Caco-2 (cell line): ENCODE measurements at regions not wholly inside any gene's neighbourhood (a gene's known extent, or its start where the extent isn't known, plus 50 kb on each side); places are given as distances from the start of the nearest gene placed in this dataset.

ENCODE experiments used
- BruUV-seq: library from RNA; stranded (reverse); fragments of 400-500 nt; replicated peaks from 2 replicates; lab custom pipeline; 2021; lab: Mats Ljungman, UMichigan
- CTCF ChIA-PET: fragments of 300-600 bp; sonication (Branson Sonifier 250); formaldehyde crosslinking; loops from one replicate; lab custom pipeline; 2022; ENCODE audit warnings: antibody characterized with exemption; lab: Charles Lee
- POLR2A ChIA-PET: fragments of 300-600 bp; sonication (Branson Sonifier 250); formaldehyde crosslinking; loops from one replicate; lab custom pipeline; 2022; ENCODE audit warnings: antibody characterized with exemption; lab: Charles Lee
- DNase-seq, 2 experiments: peaks; one replicate each; pipeline versions ENCODE4 v3.0.0 to v3.0.0-alpha.2; 2020 to 2022
- H3K27me3 ChIP-seq: replicated peaks from 2 replicates; pipeline ENCODE4 v1.6.0; 2011; ENCODE audit warnings: low read length; ENCODE audit not compliant: control insufficient read depth, insufficient read depth
- H3K36me3 ChIP-seq: 2 replicates; pipeline ENCODE4 v1.5.1; 2011; ENCODE audit warnings: low read length; ENCODE audit not compliant: control insufficient read depth, insufficient read depth
- H3K4me1 ChIP-seq: fragments of 250-450 bp; sonication (Bioruptor Pico); 2 replicates; pipeline ENCODE4 v1.5.1; 2020; ENCODE audit warnings: mild to moderate bottlenecking
- H3K4me3 ChIP-seq: 2 replicates; pipeline ENCODE4 v1.5.1; 2011; ENCODE audit warnings: low read depth, mild to moderate bottlenecking, control low read depth, low read length
- H3K9me3 ChIP-seq: fragments of 250-450 bp; sonication (Bioruptor Pico); 2 replicates; pipeline ENCODE4 v1.5.1; 2020; ENCODE audit warnings: mild to moderate bottlenecking, moderate library complexity
- H3K27ac Mint-ChIP-seq: one replicate; pipeline ENCODE4 v1.8.0; 2022; ENCODE audit warnings: mixed read lengths; ENCODE audit not compliant: unreplicated experiment
- H3K27me3 Mint-ChIP-seq: one replicate; pipeline ENCODE4 v1.8.0; 2022; ENCODE audit warnings: mixed read lengths; ENCODE audit not compliant: insufficient read depth, unreplicated experiment
- H3K36me3 Mint-ChIP-seq: one replicate; pipeline ENCODE4 v1.8.0; 2022; ENCODE audit warnings: mild to moderate bottlenecking, mixed read lengths; ENCODE audit not compliant: insufficient read depth, unreplicated experiment
- H3K4me1 Mint-ChIP-seq: one replicate; pipeline ENCODE4 v1.8.0; 2022; ENCODE audit warnings: low read depth, mixed read lengths; ENCODE audit not compliant: unreplicated experiment
- H3K4me3 Mint-ChIP-seq: one replicate; pipeline ENCODE4 v1.8.0; 2022; ENCODE audit warnings: mild to moderate bottlenecking, moderate library complexity, mixed read lengths; ENCODE audit not compliant: unreplicated experiment
- H3K9me3 Mint-ChIP-seq: one replicate; pipeline ENCODE4 v1.8.0; 2022; ENCODE audit warnings: mixed read lengths; ENCODE audit not compliant: unreplicated experiment
- CTCF ChIP-seq, 2 experiments: fragments of 200-600 bp in 1 of 2; IDR thresholded peaks; 1 replicate in 1 of 2; 2 replicates in 1 of 2; pipeline versions ENCODE4 v1.5.1 to v1.8.0; 2011 to 2022; ENCODE audit warnings: antibody characterized with exemption in 1 of 2, control low read depth in 1 of 2, inconsistent platforms in 1 of 2, low read depth in 1 of 2, low read length in 1 of 2, mild to moderate bottlenecking in 1 of 2, moderate library complexity in 1 of 2; ENCODE audit not compliant: insufficient read depth in 1 of 2, severe bottlenecking in 1 of 2, unreplicated experiment in 1 of 2
- intact Hi-C: fragments of 100-400 bp; cut with micrococcal nuclease; formaldehyde crosslinking; loops from one replicate; pipeline ENCODE4 v1.10.0; 2022; ENCODE audit not compliant: unreplicated experiment

- Mint-ChIP-seq H3K4me3 (no peak overlapping the region), H3K9me3 (no peaks in the 10 kb centered on the region), H3K4me1 (no peaks in the 10 kb centered on the region), H3K36me3 (no peaks in the 10 kb centered on the region), H3K27ac (no peak overlapping the region), H3K27me3 (no peaks in the 10 kb centered on the region)
- intact Hi-C loops, result no loop called here
- H3K4me3 ChIP-seq, result no peak overlapping the region
- no peaks in the 10 kb centered on the region for H3K27me3 ChIP-seq
- TF ChIP-seq CTCF (IDR thresholded peaks at IDR 0.05; ENCODE audit: insufficient read depth in 1 of 2, low read depth in 1 of 2, low read length in 1 of 2, severe bottlenecking in 1 of 2, unreplicated experiment in 1 of 2), result no peak
- no peaks in the 10 kb centered on the region for H3K9me3 ChIP-seq
- DNase-seq, result no peak
- H3K36me3 ChIP-seq, result no peaks in the 10 kb centered on the region
- BruUV-seq, result no TSS peak
- no peaks in the 10 kb centered on the region for H3K4me1 ChIP-seq
- CTCF ChIA-PET, result interaction anchor here (1.1 kb wide), 1 partner anchor 27 kb away, joined by 3 read pairs; no protein-coding TSS in a partner anchor
- POLR2A ChIA-PET, result no interaction called here
Measured at GRCh38 chr1:230540421-230541155, 101.7 kb upstream of the COG2 start.

- H3K36me3 ChIP-seq, result no peaks in the 10 kb centered on the region
- Mint-ChIP-seq H3K27me3 (no peaks in the 10 kb centered on the region), H3K4me3 (no peak overlapping the region), H3K9me3 (peaks cover 7% of the 10 kb centered on the region), H3K4me1 (no peaks in the 10 kb centered on the region), H3K36me3 (no peaks in the 10 kb centered on the region), H3K27ac (no peak overlapping the region)
- CTCF ChIA-PET, result no interaction called here
- no peaks in the 10 kb centered on the region for H3K4me1 ChIP-seq
- H3K4me3 ChIP-seq, result no peak overlapping the region
- peaks cover 12% of the 10 kb centered on the region for H3K9me3 ChIP-seq
- no TSS peak for BruUV-seq
- no peak for DNase-seq
- intact Hi-C loops, result no loop called here
- peak in 1 of 2 experiments; percentile 37 for TF ChIP-seq CTCF (IDR thresholded peaks at IDR 0.05; ENCODE audit: insufficient read depth in 1 of 2, low read depth in 1 of 2, low read length in 1 of 2, severe bottlenecking in 1 of 2, unreplicated experiment in 1 of 2)
- no peaks in the 10 kb centered on the region for H3K27me3 ChIP-seq
- POLR2A ChIA-PET, result no interaction called here
Measured at GRCh38 chr1:230537456-230537855, 104.8 kb upstream of the COG2 start.

- ChIA-PET POLR2A (no interaction called here), CTCF (no interaction called here)
- no peak overlapping the region for H3K27ac Mint-ChIP-seq
- no peaks in the 10 kb centered on the region for H3K36me3 Mint-ChIP-seq
- H3K9me3 Mint-ChIP-seq, result peaks cover 7% of the 10 kb centered on the region
- no TSS peak for BruUV-seq
- no peak for TF ChIP-seq CTCF (IDR thresholded peaks at IDR 0.05; ENCODE audit: insufficient read depth in 1 of 2, low read depth in 1 of 2, low read length in 1 of 2, severe bottlenecking in 1 of 2, unreplicated experiment in 1 of 2)
- no peaks in the 10 kb centered on the region for H3K27me3 ChIP-seq
- H3K4me3 Mint-ChIP-seq, result no peak overlapping the region
- no peaks in the 10 kb centered on the region for H3K4me1 ChIP-seq
- H3K4me1 Mint-ChIP-seq, result no peaks in the 10 kb centered on the region
- intact Hi-C loops, result no loop called here
- no peaks in the 10 kb centered on the region for H3K36me3 ChIP-seq
- no peaks in the 10 kb centered on the region for H3K27me3 Mint-ChIP-seq
- H3K4me3 ChIP-seq, result no peak overlapping the region
- H3K9me3 ChIP-seq, result peaks cover 12% of the 10 kb centered on the region
- no peak for DNase-seq
Measured at GRCh38 chr1:230536641-230537155, 105.6 kb upstream of the COG2 start.
